Endothelial cell of umbilical vein (primary cell): ENCODE measurements at regions not wholly inside any gene's neighbourhood (a gene's known extent, or its start where the extent isn't known, plus 50 kb on each side); places are given as distances from the start of the nearest gene placed in this dataset.

Experiments used
- BruUV-seq: library from RNA; stranded (reverse); fragments of 400-500 nt; replicated peaks from 2 replicates; lab custom pipeline; 2021; lab: Mats Ljungman, UMichigan
- CTCF ChIA-PET: fragments of 300-600, 350-600 bp; sonication (Branson Sonifier 250); formaldehyde crosslinking; loops from one replicate; lab custom pipeline; 2021; ENCODE audit warnings: antibody characterized with exemption, inconsistent platforms; lab: Charles Lee
- POLR2A ChIA-PET: fragments of 300-600, 350-600 bp; sonication (Branson Sonifier 250); formaldehyde crosslinking; loops from one replicate; lab custom pipeline; 2021; ENCODE audit warnings: antibody characterized with exemption, inconsistent platforms; lab: Charles Lee
- DNase-seq: peaks from one replicate; pipeline ENCODE4 v3.0.0-alpha.2; 2011; ENCODE audit warnings: low read depth, low spot score
- FAIRE-seq: peaks from 2 replicates; lab custom pipeline; 2011; peaks lifted over from hg19 to GRCh38; lab: Jason Lieb, UNC
- H2AFZ ChIP-seq: 2 replicates; pipeline ENCODE4 v1.6.0; 2012; ENCODE audit warnings: low read depth, low read length, control low read depth, inconsistent platforms
- H3K27ac ChIP-seq: 2 replicates; pipeline ENCODE4 v1.5.1; 2011; ENCODE audit warnings: low read depth, mild to moderate bottlenecking, control low read depth, low read length, moderate library complexity; ENCODE audit not compliant: insufficient read depth
- H3K27me3 ChIP-seq, 2 experiments: 2 replicates each; pipeline versions ENCODE4 v1.6.0 to v1.6.1; 2011; ENCODE audit warnings: low read length in 2 of 2, mixed read lengths in 1 of 2; ENCODE audit not compliant: control insufficient read depth in 2 of 2, insufficient read depth in 2 of 2
- H3K36me3 ChIP-seq, 2 experiments: 2 replicates in 1 of 2; 3 replicates in 1 of 2; pipeline ENCODE4 v1.5.1; 2011; ENCODE audit warnings: low read length in 2 of 2, mild to moderate bottlenecking in 1 of 2, moderate library complexity in 1 of 2; ENCODE audit not compliant: control insufficient read depth in 2 of 2, insufficient read depth in 2 of 2; ENCODE audit errors: extremely low read depth in 1 of 2
- H3K4me1 ChIP-seq: 3 replicates; pipeline ENCODE4 v1.5.1; 2011; ENCODE audit warnings: mild to moderate bottlenecking, low read length; ENCODE audit not compliant: control insufficient read depth, insufficient read depth; ENCODE audit errors: extremely low read depth
- H3K4me2 ChIP-seq: 2 replicates; pipeline ENCODE4 v1.6.1; 2011; ENCODE audit warnings: low read length, control low read depth, mixed read lengths; ENCODE audit not compliant: insufficient read depth
- H3K4me3 ChIP-seq, 3 experiments: fragments of 200-600 bp in 1 of 3; sonication (generic), shearing (Covaris generic) in 1 of 3; replicated peaks in 1 of 3; 2 replicates each; pipeline ENCODE4 v1.5.1; 2011 to 2016; ENCODE audit warnings: control low read depth in 3 of 3, low read length in 3 of 3, mild to moderate bottlenecking in 2 of 3, inconsistent platforms in 1 of 3, low read depth in 1 of 3, moderate library complexity in 1 of 3; ENCODE audit not compliant: insufficient read depth in 1 of 3
- H3K79me2 ChIP-seq: 2 replicates; pipeline ENCODE4 v1.6.0; 2012; ENCODE audit warnings: low read length, inconsistent platforms; ENCODE audit not compliant: control insufficient read depth, insufficient read depth
- H3K9ac ChIP-seq: replicated peaks from 2 replicates; pipeline ENCODE3; 2011; ENCODE audit warnings: low read length, control low read depth; ENCODE audit not compliant: insufficient read depth; ENCODE audit errors: extremely low read depth
- H3K9me1 ChIP-seq: replicated peaks from 3 replicates; pipeline ENCODE4 v1.6.0; 2011; ENCODE audit warnings: mild to moderate bottlenecking, low read length; ENCODE audit not compliant: control insufficient read depth, insufficient read depth; ENCODE audit errors: extremely low read depth
- H3K9me3 ChIP-seq: replicated peaks from 2 replicates; pipeline ENCODE4 v1.5.1; 2012; ENCODE audit warnings: low read length, inconsistent platforms; ENCODE audit not compliant: control insufficient read depth, insufficient read depth
- H4K20me1 ChIP-seq: replicated peaks from 2 replicates; pipeline ENCODE3; 2011; ENCODE audit warnings: mild to moderate bottlenecking, low read length; ENCODE audit not compliant: control insufficient read depth, insufficient read depth; ENCODE audit errors: extremely low read depth
- EZH2 ChIP-seq: IDR thresholded peaks from 2 replicates; pipeline ENCODE4 v1.6.1; 2012; ENCODE audit warnings: borderline replicate concordance, low read depth, mild to moderate bottlenecking, moderate library complexity, low read length, inconsistent platforms; ENCODE audit not compliant: severe bottlenecking
- FOS ChIP-seq: IDR thresholded peaks from 2 replicates; pipeline ENCODE4 v1.6.1; 2011; ENCODE audit warnings: mild to moderate bottlenecking, low read length, moderate library complexity, borderline replicate concordance; ENCODE audit not compliant: insufficient read depth
- GATA2 ChIP-seq: IDR thresholded peaks from 2 replicates; pipeline ENCODE4 v1.7.0; 2011; ENCODE audit warnings: low read depth, mild to moderate bottlenecking, moderate library complexity, mixed read lengths, low read length; ENCODE audit not compliant: insufficient read length, insufficient read depth
- JUN ChIP-seq: IDR thresholded peaks from 2 replicates; pipeline ENCODE4 v1.6.1; 2011; ENCODE audit warnings: borderline replicate concordance, low read depth; ENCODE audit not compliant: insufficient read length, insufficient read depth
- MYC ChIP-seq: IDR thresholded peaks from one replicate; pipeline ENCODE4 v1.6.1; 2011; ENCODE audit warnings: mild to moderate bottlenecking, low read depth, low read length
- POLR2A ChIP-seq: IDR thresholded peaks from 2 replicates; pipeline ENCODE4 v1.6.1; 2012; ENCODE audit warnings: low read depth, mild to moderate bottlenecking, control low read depth, low read length
- POLR2AphosphoS5 ChIP-seq: IDR thresholded peaks from 2 replicates; pipeline ENCODE4 v1.6.1; 2012; ENCODE audit warnings: low read depth, mild to moderate bottlenecking, control low read depth, low read length, moderate library complexity; ENCODE audit not compliant: insufficient read depth
- dilution Hi-C: fragments of 300-500 bp; cut with MboI; formaldehyde crosslinking; loops from one replicate; pipeline ENCODE4 v1.15.0; 2019; ENCODE audit warnings: low sequenced_read_pairs; ENCODE audit not compliant: extremely low pct_ligation_motif_present
- intact Hi-C: fragments of 100-400 bp; cut with micrococcal nuclease; formaldehyde crosslinking; loops from one replicate; pipeline ENCODE4 v1.10.0; 2022
- TF ChIP-seq, protein P1 (sequence below): IDR thresholded peaks from 2 replicates; pipeline ENCODE4 v1.6.1; 2011; ENCODE audit not compliant: insufficient read depth, insufficient read length
- TF ChIP-seq, protein P2 (sequence below), 2 donors: IDR thresholded peaks; 1 replicate in 1 of 2; 2 replicates in 1 of 2; pipeline ENCODE4 v1.5.1; 2011; ENCODE audit warnings: low read length in 2 of 2, mild to moderate bottlenecking in 2 of 2, moderate library complexity in 2 of 2, control low read depth in 1 of 2, inconsistent platforms in 1 of 2, low read depth in 1 of 2; ENCODE audit not compliant: insufficient read depth in 1 of 2; ENCODE audit errors: extremely low read depth in 1 of 2

DNA sequence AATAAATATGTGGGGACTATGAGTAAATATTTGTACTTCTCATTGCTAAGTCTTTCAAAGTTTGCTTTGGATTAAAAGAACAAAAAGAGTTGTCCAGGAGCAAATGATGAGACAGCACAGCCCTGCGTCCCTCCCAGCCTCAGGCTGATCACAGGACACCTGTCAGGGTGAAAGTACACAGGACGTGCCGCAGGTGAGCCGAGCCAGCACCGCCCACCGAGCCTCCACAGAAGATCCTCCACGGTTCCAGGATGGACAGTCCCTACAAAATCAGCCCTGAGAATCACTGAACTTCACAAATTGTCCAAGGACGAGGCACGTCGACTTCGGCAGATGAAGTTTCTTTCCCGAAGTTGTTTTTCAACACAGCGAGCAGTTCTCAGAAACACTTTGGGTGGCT is 661.5 kb downstream of the BRD1 start:
- no peaks in the 10 kb centered on the region for H3K36me3 ChIP-seq
- dilution Hi-C loops (no loop called here), intact Hi-C loops (no loop called here)
- H3K79me2 ChIP-seq: no peaks in the 10 kb centered on the region
- ChIA-PET POLR2A (no interaction called here), CTCF (no interaction called here)
- no peaks in the 10 kb centered on the region for H4K20me1 ChIP-seq
- peaks cover 3% of the 10 kb centered on the region for H3K9me3 ChIP-seq
- H3K4me3 ChIP-seq: no peak overlapping the region
- H3K4me1 ChIP-seq: no peaks in the 10 kb centered on the region
- no peak for TF ChIP-seq MYC
- TF ChIP-seq, protein P1, sequence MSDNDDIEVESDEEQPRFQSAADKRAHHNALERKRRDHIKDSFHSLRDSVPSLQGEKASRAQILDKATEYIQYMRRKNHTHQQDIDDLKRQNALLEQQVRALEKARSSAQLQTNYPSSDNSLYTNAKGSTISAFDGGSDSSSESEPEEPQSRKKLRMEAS: no peak
- TF ChIP-seq FOS: no peak
- no peak for TF ChIP-seq EZH2
- TF ChIP-seq JUN: no peak
- TF ChIP-seq, protein P2, sequence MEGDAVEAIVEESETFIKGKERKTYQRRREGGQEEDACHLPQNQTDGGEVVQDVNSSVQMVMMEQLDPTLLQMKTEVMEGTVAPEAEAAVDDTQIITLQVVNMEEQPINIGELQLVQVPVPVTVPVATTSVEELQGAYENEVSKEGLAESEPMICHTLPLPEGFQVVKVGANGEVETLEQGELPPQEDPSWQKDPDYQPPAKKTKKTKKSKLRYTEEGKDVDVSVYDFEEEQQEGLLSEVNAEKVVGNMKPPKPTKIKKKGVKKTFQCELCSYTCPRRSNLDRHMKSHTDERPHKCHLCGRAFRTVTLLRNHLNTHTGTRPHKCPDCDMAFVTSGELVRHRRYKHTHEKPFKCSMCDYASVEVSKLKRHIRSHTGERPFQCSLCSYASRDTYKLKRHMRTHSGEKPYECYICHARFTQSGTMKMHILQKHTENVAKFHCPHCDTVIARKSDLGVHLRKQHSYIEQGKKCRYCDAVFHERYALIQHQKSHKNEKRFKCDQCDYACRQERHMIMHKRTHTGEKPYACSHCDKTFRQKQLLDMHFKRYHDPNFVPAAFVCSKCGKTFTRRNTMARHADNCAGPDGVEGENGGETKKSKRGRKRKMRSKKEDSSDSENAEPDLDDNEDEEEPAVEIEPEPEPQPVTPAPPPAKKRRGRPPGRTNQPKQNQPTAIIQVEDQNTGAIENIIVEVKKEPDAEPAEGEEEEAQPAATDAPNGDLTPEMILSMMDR (IDR thresholded peaks at IDR 0.05; ENCODE audit: extremely low read depth in 1 of 2, insufficient read depth in 1 of 2, low read depth in 1 of 2, low read length in 2 of 2): no peak
- no peak for TF ChIP-seq POLR2AphosphoS5
- TF ChIP-seq POLR2A: no peak
- TF ChIP-seq GATA2: no peak
- no peak for DNase-seq
- no peak overlapping the region for H3K27ac ChIP-seq
- no peak for FAIRE-seq
- no peaks in the 10 kb centered on the region for H3K27me3 ChIP-seq
- BruUV-seq: no TSS peak
- no peak overlapping the region for H3K4me2 ChIP-seq
- no peaks in the 10 kb centered on the region for H3K9me1 ChIP-seq
- H3K9ac ChIP-seq: no peak overlapping the region
- H2AFZ ChIP-seq: no peak overlapping the region
